CD8-positive, alpha-beta memory T cell (primary cell): ENCODE measurements at regions not wholly inside any gene's neighbourhood (a gene's known extent, or its start where the extent isn't known, plus 50 kb on each side); places are given as distances from the start of the nearest gene placed in this dataset.

Experiments
- CTCF ChIA-PET: fragments of 350-600 bp; sonication (Branson Sonifier 250); formaldehyde crosslinking; loops from one replicate; lab custom pipeline; 2021; ENCODE audit warnings: antibody characterized with exemption; lab: Charles Lee
- POLR2A ChIA-PET: fragments of 350-600 bp; sonication (Branson Sonifier 250); formaldehyde crosslinking; loops from one replicate; lab custom pipeline; 2021; ENCODE audit warnings: antibody characterized with exemption; lab: Charles Lee
- DNase-seq, 5 donors: peaks; one replicate each; pipeline versions ENCODE4 v3.0.0 to v3.0.0-alpha.2; 2020 to 2022; ENCODE audit warnings: mixed read lengths in 1 of 5
- H3K27ac ChIP-seq: one replicate; pipeline ENCODE4 v1.7.0; 2013; ENCODE audit warnings: low read depth, mild to moderate bottlenecking, low read length, moderate library complexity
- H3K27me3 ChIP-seq: 2 replicates; pipeline ENCODE4 v1.7.0; 2013; ENCODE audit warnings: low read length, mild to moderate bottlenecking; ENCODE audit not compliant: insufficient read depth, poor library complexity, severe bottlenecking
- H3K36me3 ChIP-seq: 2 replicates; pipeline ENCODE4 v1.7.0; 2013; ENCODE audit warnings: mild to moderate bottlenecking, low read length, moderate library complexity; ENCODE audit not compliant: insufficient read depth
- H3K4me1 ChIP-seq: 2 replicates; pipeline ENCODE4 v1.7.0; 2013; ENCODE audit warnings: mild to moderate bottlenecking, low read length, moderate library complexity; ENCODE audit not compliant: insufficient read depth
- H3K4me3 ChIP-seq: 2 replicates; pipeline ENCODE4 v1.7.0; 2013; ENCODE audit warnings: mild to moderate bottlenecking, low read length
- H3K9me3 ChIP-seq: 2 replicates; pipeline ENCODE4 v1.7.0; 2013; ENCODE audit warnings: mild to moderate bottlenecking, low read length
- H3K27ac Mint-ChIP-seq, 8 donors: one replicate each; pipeline ENCODE4 v1.8.0; 2020 to 2021; ENCODE audit warnings: mixed read lengths in 8 of 8, mild to moderate bottlenecking in 6 of 8, inconsistent platforms in 3 of 8, moderate library complexity in 3 of 8
- H3K27me3 Mint-ChIP-seq, 2 donors: one replicate each; pipeline ENCODE4 v1.8.0; 2020 to 2021; ENCODE audit warnings: mixed read lengths in 2 of 2, mild to moderate bottlenecking in 1 of 2, moderate library complexity in 1 of 2
- H3K36me3 Mint-ChIP-seq, 3 donors: one replicate each; pipeline ENCODE4 v1.8.0; 2020 to 2021; ENCODE audit warnings: mixed read lengths in 3 of 3, inconsistent platforms in 1 of 3, mild to moderate bottlenecking in 1 of 3
- H3K4me1 Mint-ChIP-seq, 3 donors: one replicate each; pipeline ENCODE4 v1.8.0; 2020 to 2021; ENCODE audit warnings: mixed read lengths in 3 of 3, inconsistent platforms in 1 of 3, mild to moderate bottlenecking in 1 of 3
- H3K4me3 Mint-ChIP-seq, 7 donors: one replicate each; pipeline ENCODE4 v1.8.0; 2020 to 2021; ENCODE audit warnings: mixed read lengths in 7 of 7, mild to moderate bottlenecking in 6 of 7, moderate library complexity in 4 of 7, inconsistent platforms in 2 of 7
- H3K9me3 Mint-ChIP-seq, 5 donors: one replicate each; pipeline ENCODE4 v1.8.0; 2020 to 2022; ENCODE audit warnings: mixed read lengths in 5 of 5, mild to moderate bottlenecking in 3 of 5, moderate library complexity in 2 of 5, inconsistent platforms in 1 of 5

- Mint-ChIP-seq H3K9me3 (no peaks in the 10 kb centered on the region), H3K36me3 (no peaks in the 10 kb centered on the region), H3K4me3 (no peak overlapping the region), H3K27me3 (peaks cover 0 to 5% of the 10 kb centered on the region in 2 donors), H3K27ac (no peak overlapping the region), H3K4me1 (peaks cover 0 to 6% (median 0%) of the 10 kb centered on the region in 3 donors)
- DNase-seq: no peak
- Histone ChIP-seq H3K36me3 (no peaks in the 10 kb centered on the region), H3K4me3 (no peak overlapping the region), H3K9me3 (no peaks in the 10 kb centered on the region), H3K27ac (no peak overlapping the region), H3K27me3 (no peaks in the 10 kb centered on the region), H3K4me1 (no peaks in the 10 kb centered on the region)
- POLR2A ChIA-PET: interaction anchor here (1.4 kb wide), 1 partner anchor 393 kb away, joined by 4 read pairs; the partner anchor contains the start of gene EFNB1
- CTCF ChIA-PET: interaction anchor here (0.8 to 5.4 kb wide), 10 partner anchors 10 to 399 kb away, joined by 3 to 73 read pairs (median 4); partner anchors contain the start of gene EFNB1
Measured at GRCh38 chrX:69221239-69222102, 56.2 kb upstream of the PJA1 start.

GRCh38 chrX:69218407-69218997, 53.2 kb upstream of the PJA1 start:
- peaks cover 0 to 5% of the 10 kb centered on the region in 2 donors for H3K27me3 Mint-ChIP-seq
- no peaks in the 10 kb centered on the region for H3K9me3 Mint-ChIP-seq
- H3K27ac ChIP-seq: no peak overlapping the region
- peaks cover 0 to 6% (median 0%) of the 10 kb centered on the region in 3 donors for H3K4me1 Mint-ChIP-seq
- no peak overlapping the region for H3K4me3 Mint-ChIP-seq
- ChIA-PET POLR2A (no interaction called here), CTCF (interaction anchor here (1.4 kb wide), 1 partner anchor 391 kb away, joined by 6 read pairs; no protein-coding TSS in a partner anchor)
- no peak overlapping the region for H3K27ac Mint-ChIP-seq
- H3K27me3 ChIP-seq: no peaks in the 10 kb centered on the region
- no peaks in the 10 kb centered on the region for H3K36me3 Mint-ChIP-seq
- no peaks in the 10 kb centered on the region for H3K9me3 ChIP-seq
- no peaks in the 10 kb centered on the region for H3K36me3 ChIP-seq
- no peak for DNase-seq
- H3K4me3 ChIP-seq: no peak overlapping the region
- H3K4me1 ChIP-seq: no peaks in the 10 kb centered on the region

GRCh38 chrX:69216911-69217310, 51.7 kb upstream of the PJA1 start:
- peaks cover 0 to 1% of the 10 kb centered on the region in 2 donors for H3K27me3 Mint-ChIP-seq
- Histone ChIP-seq H3K27me3 (no peaks in the 10 kb centered on the region), H3K4me3 (no peak overlapping the region), H3K4me1 (no peaks in the 10 kb centered on the region), H3K36me3 (no peaks in the 10 kb centered on the region), H3K9me3 (no peaks in the 10 kb centered on the region), H3K27ac (no peak overlapping the region)
- H3K4me1 Mint-ChIP-seq: peaks cover 0 to 3% (median 0%) of the 10 kb centered on the region in 3 donors
- H3K36me3 Mint-ChIP-seq: no peaks in the 10 kb centered on the region
- H3K27ac Mint-ChIP-seq: no peak overlapping the region
- POLR2A ChIA-PET: no interaction called here
- no peak overlapping the region for H3K4me3 Mint-ChIP-seq
- CTCF ChIA-PET: no interaction called here
- no peak for DNase-seq
- H3K9me3 Mint-ChIP-seq: no peaks in the 10 kb centered on the region

GRCh38 chrX:69216446-69216845, 51.2 kb upstream of the PJA1 start:
- H3K27ac Mint-ChIP-seq: no peak overlapping the region
- H3K36me3 ChIP-seq: no peaks in the 10 kb centered on the region
- no peak overlapping the region for H3K4me3 Mint-ChIP-seq
- no peak overlapping the region for H3K27ac ChIP-seq
- H3K27me3 Mint-ChIP-seq: peaks cover 0 to 2% of the 10 kb centered on the region in 2 donors
- no peaks in the 10 kb centered on the region for H3K36me3 Mint-ChIP-seq
- H3K4me1 Mint-ChIP-seq: no peaks in the 10 kb centered on the region
- H3K4me3 ChIP-seq: no peak overlapping the region
- H3K9me3 Mint-ChIP-seq: no peaks in the 10 kb centered on the region
- no peaks in the 10 kb centered on the region for H3K4me1 ChIP-seq
- H3K27me3 ChIP-seq: no peaks in the 10 kb centered on the region
- POLR2A ChIA-PET: no interaction called here
- DNase-seq: no peak
- no peaks in the 10 kb centered on the region for H3K9me3 ChIP-seq
- CTCF ChIA-PET: no interaction called here

- no peaks in the 10 kb centered on the region for H3K9me3 ChIP-seq
- no peaks in the 10 kb centered on the region for H3K27me3 ChIP-seq
- Mint-ChIP-seq H3K27me3 (peaks cover 0 to 4% of the 10 kb centered on the region in 2 donors), H3K9me3 (no peaks in the 10 kb centered on the region), H3K27ac (no peak overlapping the region), H3K4me3 (no peak overlapping the region), H3K36me3 (no peaks in the 10 kb centered on the region), H3K4me1 (no peaks in the 10 kb centered on the region)
- ChIA-PET CTCF (interaction anchor here (1.4 kb wide), 1 partner anchor 387 kb away, joined by 3 read pairs; the partner anchor contains the start of gene EFNB1), POLR2A (no interaction called here)
- H3K36me3 ChIP-seq: no peaks in the 10 kb centered on the region
- no peak overlapping the region for H3K4me3 ChIP-seq
- H3K27ac ChIP-seq: no peak overlapping the region
- DNase-seq: no peak
- H3K4me1 ChIP-seq: no peaks in the 10 kb centered on the region
Measured at GRCh38 chrX:69215161-69215875, 50.1 kb upstream of the PJA1 start.
